ENCODE measurements at regions not wholly inside any gene's neighbourhood (a gene's known extent, or its start where the extent isn't known, plus 50 kb on each side); places are given as distances from the start of the nearest gene placed in this dataset.
"Not testable (repeated sequence)": the region's sequence is repeated elsewhere in the genome, so short reads cannot be mapped to it uniquely, and the experiment has no call there.

DNA sequence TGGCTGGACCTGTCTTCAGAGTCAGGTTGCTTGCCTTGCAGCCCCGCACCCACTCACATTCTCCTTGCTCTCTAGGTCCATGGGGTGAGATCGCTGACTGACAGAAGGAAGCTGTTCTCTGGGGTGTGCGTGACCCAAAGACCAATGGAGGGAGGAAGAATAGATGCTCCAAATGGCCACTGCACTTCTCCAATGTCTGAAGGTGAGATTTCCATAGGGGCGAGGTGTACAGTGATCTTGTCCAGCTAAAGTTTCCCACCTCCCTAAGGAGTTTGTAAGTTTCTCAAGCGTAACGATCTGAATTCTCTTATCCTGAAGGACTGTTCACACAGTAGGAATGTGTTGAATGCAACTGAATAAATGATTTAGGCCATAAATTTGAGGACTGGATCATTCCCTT, 211.9 kb upstream of the IRF2BP2 start:
- H3K27ac ChIP-seq, result peak overlapping the region in 3 of 4 donors; percentile 73 to 87 (median 81)
- H3K4me1 ChIP-seq, result peaks cover 15 to 53% (median 32%) of the 10 kb centered on the region in 4 donors
- H3K4me3 ChIP-seq, result no peak overlapping the region
- 98 to 100% methylated on average over 2 to 6 of the region's 6 CpGs for WGBS, 2 donors (ENCODE audit: low coverage in 1 of 2)
- no peaks in the 10 kb centered on the region for H3K27me3 ChIP-seq
- no peaks in the 10 kb centered on the region for H3K9me3 ChIP-seq
- intact Hi-C loops (cut with DNase I; ENCODE audit: low total_unique reads) (loop anchor here (10.0 kb wide), 1 partner anchor 243 kb away; no protein-coding TSS in a partner anchor), in situ Hi-C loops (cut with MboI; ENCODE audit: low pct_ligation_motif_present in 1 of 4, low pct_unique_long_range_greater_than_20kb in 1 of 4, low sequenced_read_pairs in 3 of 4) (loop anchor here in 2 of 4 donors (10.0 kb wide), 2 partner anchors 87 to 317 kb away; no protein-coding TSS in a partner anchor)
- TF ChIP-seq POLR2AphosphoS5 (IDR thresholded peaks at IDR 0.05) (no peak), EP300 (IDR thresholded peaks at IDR 0.05; ENCODE audit: low read depth) (no peak), POLR2A (IDR thresholded peaks at IDR 0.05) (no peak)
- TF ChIP-seq, protein P1, sequence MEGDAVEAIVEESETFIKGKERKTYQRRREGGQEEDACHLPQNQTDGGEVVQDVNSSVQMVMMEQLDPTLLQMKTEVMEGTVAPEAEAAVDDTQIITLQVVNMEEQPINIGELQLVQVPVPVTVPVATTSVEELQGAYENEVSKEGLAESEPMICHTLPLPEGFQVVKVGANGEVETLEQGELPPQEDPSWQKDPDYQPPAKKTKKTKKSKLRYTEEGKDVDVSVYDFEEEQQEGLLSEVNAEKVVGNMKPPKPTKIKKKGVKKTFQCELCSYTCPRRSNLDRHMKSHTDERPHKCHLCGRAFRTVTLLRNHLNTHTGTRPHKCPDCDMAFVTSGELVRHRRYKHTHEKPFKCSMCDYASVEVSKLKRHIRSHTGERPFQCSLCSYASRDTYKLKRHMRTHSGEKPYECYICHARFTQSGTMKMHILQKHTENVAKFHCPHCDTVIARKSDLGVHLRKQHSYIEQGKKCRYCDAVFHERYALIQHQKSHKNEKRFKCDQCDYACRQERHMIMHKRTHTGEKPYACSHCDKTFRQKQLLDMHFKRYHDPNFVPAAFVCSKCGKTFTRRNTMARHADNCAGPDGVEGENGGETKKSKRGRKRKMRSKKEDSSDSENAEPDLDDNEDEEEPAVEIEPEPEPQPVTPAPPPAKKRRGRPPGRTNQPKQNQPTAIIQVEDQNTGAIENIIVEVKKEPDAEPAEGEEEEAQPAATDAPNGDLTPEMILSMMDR (IDR thresholded peaks at IDR 0.05), result no peak
- no peak for DNase-seq
- no peaks in the 10 kb centered on the region for H3K36me3 ChIP-seq

DNA sequence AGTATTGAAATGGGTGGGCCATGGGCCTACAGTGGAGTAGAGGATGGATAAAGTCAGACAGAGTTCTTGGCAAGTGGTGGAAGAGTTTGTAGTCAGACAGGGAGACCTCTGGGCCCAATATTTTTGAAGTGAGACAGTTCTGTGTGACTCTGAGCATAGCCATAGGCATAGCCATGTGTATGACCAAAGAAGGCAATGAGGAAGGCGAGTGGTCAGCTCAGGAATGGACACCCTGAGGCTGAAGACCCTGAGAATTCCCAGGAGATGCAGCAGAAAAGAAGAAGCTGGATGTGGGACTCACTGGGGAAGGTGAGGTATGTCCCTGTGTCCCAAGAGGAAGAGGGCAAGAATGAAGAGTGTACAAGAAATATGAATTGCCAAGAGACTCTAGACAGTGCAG, 210.6 kb upstream of the IRF2BP2 start:
- no peak for DNase-seq
- H3K4me3 ChIP-seq, result no peak overlapping the region
- no peaks in the 10 kb centered on the region for H3K27me3 ChIP-seq
- 67 to 94% methylated on average over 1 of the region's 1 CpG for WGBS, 2 donors (ENCODE audit: low coverage in 1 of 2)
- TF ChIP-seq POLR2AphosphoS5 (IDR thresholded peaks at IDR 0.05) (no peak), POLR2A (IDR thresholded peaks at IDR 0.05) (no peak)
- H3K9me3 ChIP-seq, result no peaks in the 10 kb centered on the region
- no peak overlapping the region for H3K27ac ChIP-seq
- in situ Hi-C loops (cut with MboI; ENCODE audit: low pct_ligation_motif_present in 1 of 4, low pct_unique_long_range_greater_than_20kb in 1 of 4, low sequenced_read_pairs in 3 of 4) (loop anchor here in 2 of 4 donors (10.0 kb wide), 2 partner anchors 86 to 316 kb away; no protein-coding TSS in a partner anchor), intact Hi-C loops (cut with DNase I; ENCODE audit: low total_unique reads) (loop anchor here (10.0 kb wide), 1 partner anchor 244 kb away; no protein-coding TSS in a partner anchor)
- peaks cover 9 to 49% (median 27%) of the 10 kb centered on the region in 4 donors for H3K4me1 ChIP-seq
- H3K36me3 ChIP-seq, result no peaks in the 10 kb centered on the region

DNA sequence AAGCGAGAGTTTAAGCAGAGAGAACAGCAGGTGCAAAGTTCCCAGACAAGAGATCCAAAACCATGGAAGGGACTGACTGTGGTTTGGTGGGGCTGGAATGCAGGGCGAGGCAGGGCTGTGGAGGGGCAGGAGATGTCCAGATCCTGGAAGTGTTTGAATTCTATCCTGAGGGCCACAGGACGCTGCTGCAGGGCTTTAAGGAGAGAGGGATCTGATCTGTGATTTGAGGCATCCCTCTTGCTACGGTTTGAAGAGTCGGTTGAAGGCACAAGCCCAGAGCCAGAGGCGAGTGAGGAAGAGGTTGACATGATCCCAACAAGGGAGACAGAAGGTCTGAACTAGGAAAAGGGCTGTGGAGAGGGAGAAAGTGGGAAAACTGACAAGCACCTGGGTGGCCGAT, 209.9 kb upstream of the IRF2BP2 start:
- DNase-seq, H3K9me3 ChIP-seq, H3K27ac ChIP-seq, H3K4me3 ChIP-seq, H3K36me3 ChIP-seq, H3K27me3 ChIP-seq: not testable (repeated sequence)
- in situ Hi-C loops (cut with MboI; ENCODE audit: low pct_ligation_motif_present in 1 of 4, low pct_unique_long_range_greater_than_20kb in 1 of 4, low sequenced_read_pairs in 3 of 4), result loop anchor here in 2 of 4 donors (10.0 kb wide), 2 partner anchors 85 to 315 kb away; no protein-coding TSS in a partner anchor
- 85% methylated on average over 4 of the region's 7 CpGs; no CpG with 5 or more reads in 1 of the 2 donors for WGBS, 2 donors (ENCODE audit: low coverage in 1 of 2)
- intact Hi-C loops (cut with DNase I; ENCODE audit: low total_unique reads), result loop anchor here (10.0 kb wide), 1 partner anchor 245 kb away; no protein-coding TSS in a partner anchor
- H3K4me1 ChIP-seq, result peaks cover 9 to 48% (median 22%) of the 10 kb centered on the region in 4 donors

DNA sequence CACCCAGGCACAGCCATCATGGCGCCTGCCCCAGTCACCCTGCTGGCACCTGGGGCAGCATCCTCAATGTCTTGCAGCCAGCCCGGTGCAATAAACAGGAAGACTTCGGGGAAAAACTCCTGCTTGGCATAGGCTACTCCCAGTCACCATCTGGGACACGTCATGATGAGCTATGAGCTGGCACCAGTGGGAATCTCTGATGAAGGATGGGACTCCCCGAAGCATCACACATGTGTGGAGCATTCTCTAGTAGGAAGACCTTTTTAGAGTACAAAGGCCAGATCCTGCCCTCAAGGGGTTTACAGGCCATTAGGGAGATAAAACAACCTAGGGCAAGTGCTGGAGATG, 208.0 kb upstream of the IRF2BP2 start:
- Histone ChIP-seq H3K27ac (peak overlapping the region; percentile 86 to 94 (median 90)), H3K4me1 (peaks cover 6 to 36% (median 13%) of the 10 kb centered on the region in 4 donors)
- H3K9me3 ChIP-seq; in situ Hi-C loops (cut with MboI; ENCODE audit: low pct_ligation_motif_present in 1 of 4, low pct_unique_long_range_greater_than_20kb in 1 of 4, low sequenced_read_pairs in 3 of 4); DNase-seq; H3K27me3 ChIP-seq; H3K4me3 ChIP-seq; H3K36me3 ChIP-seq; intact Hi-C loops (cut with DNase I; ENCODE audit: low total_unique reads): not testable (repeated sequence)
- WGBS, 2 donors (ENCODE audit: low coverage in 1 of 2), result 33% methylated on average over 2 of the region's 5 CpGs; no CpG with 5 or more reads in 1 of the 2 donors

DNA sequence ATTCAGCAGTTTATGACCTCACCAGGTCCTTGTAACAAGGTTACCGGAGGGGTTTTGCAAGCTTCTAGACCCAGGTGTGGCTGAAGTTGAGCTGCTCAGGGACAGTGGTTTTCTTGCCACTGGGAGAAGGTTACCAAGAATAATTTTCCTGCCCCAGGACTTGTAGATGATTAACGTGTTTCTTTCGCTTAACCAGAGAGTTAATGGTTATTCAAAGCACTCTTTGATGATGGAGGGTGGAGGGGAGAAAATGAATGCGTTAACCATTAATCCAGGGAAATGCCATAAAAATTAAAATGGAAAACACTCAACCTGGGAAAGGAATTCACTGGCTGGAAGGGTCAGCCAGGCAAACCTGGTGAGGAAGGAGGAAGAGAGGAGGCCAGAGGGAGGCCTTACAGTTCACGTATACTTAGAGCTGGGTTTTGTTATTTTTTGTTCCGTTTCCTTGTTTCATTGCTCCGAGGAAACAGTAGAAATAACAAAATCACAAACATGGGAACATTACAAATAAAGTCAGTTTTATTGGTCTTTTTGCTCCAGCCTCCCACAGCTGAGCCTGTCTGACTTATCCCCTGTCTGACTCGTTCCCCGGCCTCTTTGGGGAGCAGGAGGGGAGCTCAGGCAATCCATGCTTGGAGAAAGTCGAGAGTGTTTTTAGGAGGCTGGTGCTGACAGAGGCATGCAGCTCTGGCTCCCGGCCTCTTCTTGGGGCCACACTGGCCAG, 207.5 kb upstream of the IRF2BP2 start:
- H3K27me3 ChIP-seq; in situ Hi-C loops (cut with MboI; ENCODE audit: low pct_ligation_motif_present in 1 of 4, low pct_unique_long_range_greater_than_20kb in 1 of 4, low sequenced_read_pairs in 3 of 4); intact Hi-C loops (cut with DNase I; ENCODE audit: low total_unique reads); H3K9me3 ChIP-seq; H3K4me3 ChIP-seq; H3K36me3 ChIP-seq: not testable (repeated sequence)
- DNase-seq, result peak; percentile 62
- 38 to 42% methylated on average over 6 to 9 of the region's 11 CpGs for WGBS, 2 donors (ENCODE audit: low coverage in 1 of 2)
- Histone ChIP-seq H3K4me1 (peaks cover 4 to 30% (median 10%) of the 10 kb centered on the region in 4 donors), H3K27ac (peak overlapping the region; percentile 86 to 94 (median 90))
- peak; percentile 14 to 71 (median 50) for TF ChIP-seq POLR2AphosphoS5 (IDR thresholded peaks at IDR 0.05)
- peak; percentile 51 for TF ChIP-seq POLR2A (IDR thresholded peaks at IDR 0.05)

DNA sequence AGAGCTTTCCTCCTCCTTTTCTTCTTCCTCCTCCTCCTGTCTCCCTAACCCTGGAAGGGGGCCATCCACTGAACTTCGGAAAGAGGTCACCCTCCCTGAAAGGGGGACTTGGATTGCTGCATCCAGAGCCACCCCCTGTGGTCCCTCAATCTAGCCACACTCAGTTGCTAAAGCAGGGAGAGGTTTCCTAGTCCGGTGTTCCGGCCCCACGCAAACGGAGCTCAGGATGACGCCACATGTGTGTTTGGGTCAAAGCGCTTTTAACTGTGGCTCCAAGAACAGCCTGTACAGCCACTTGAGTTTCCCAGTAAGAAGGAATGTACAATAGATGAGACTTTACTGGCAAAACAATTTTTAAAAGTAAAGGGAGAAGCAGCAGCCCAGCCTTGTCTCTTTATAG, 206.9 kb upstream of the IRF2BP2 start:
- H3K36me3 ChIP-seq; H3K9me3 ChIP-seq; intact Hi-C loops (cut with DNase I; ENCODE audit: low total_unique reads); H3K27me3 ChIP-seq; H3K4me3 ChIP-seq; in situ Hi-C loops (cut with MboI; ENCODE audit: low pct_ligation_motif_present in 1 of 4, low pct_unique_long_range_greater_than_20kb in 1 of 4, low sequenced_read_pairs in 3 of 4): not testable (repeated sequence)
- Histone ChIP-seq H3K27ac (peak overlapping the region; percentile 86 to 94 (median 90)), H3K4me1 (peaks cover 4 to 26% (median 10%) of the 10 kb centered on the region in 4 donors)
- 67% methylated on average over 6 of the region's 7 CpGs; no CpG with 5 or more reads in 1 of the 2 donors for WGBS, 2 donors (ENCODE audit: low coverage in 1 of 2)
- TF ChIP-seq POLR2AphosphoS5 (IDR thresholded peaks at IDR 0.05) (peak in 1 of 3 donors; percentile 23), EP300 (IDR thresholded peaks at IDR 0.05; ENCODE audit: low read depth) (peak; percentile 61)
- peak; percentile 52 for DNase-seq

Data from transverse colon (tissue), 4 donors.